ENCODE measurements at regions not wholly inside any gene's neighbourhood (a gene's known extent, or its start where the extent isn't known, plus 50 kb on each side); places are given as distances from the start of the nearest gene placed in this dataset.

GRCh38 chr19:29267701-29268100 is 54.8 kb upstream of the UQCRFS1 start:
- no peak for ATAC-seq
- Histone ChIP-seq H3K9me3 (no peaks in the 10 kb centered on the region), H3K27ac (no peak overlapping the region), H3K36me3 (no peaks in the 10 kb centered on the region), H3K27me3 (peaks cover 8% of the 10 kb centered on the region), H3K4me1 (no peaks in the 10 kb centered on the region), H3K4me3 (no peak overlapping the region)
- intact Hi-C loops (cut with DNase I): no loop called here
- no peak for DNase-seq
- TF ChIP-seq CTCF (IDR thresholded peaks at IDR 0.05): no peak

GRCh38 chr19:29268103-29268502 is 55.2 kb upstream of the UQCRFS1 start:
- H3K36me3 ChIP-seq: no peaks in the 10 kb centered on the region
- peak; percentile 52 for DNase-seq
- H3K4me1 ChIP-seq: no peaks in the 10 kb centered on the region
- H3K27me3 ChIP-seq: peaks cover 6% of the 10 kb centered on the region
- ATAC-seq: no peak
- no peak for TF ChIP-seq CTCF (IDR thresholded peaks at IDR 0.05)
- intact Hi-C loops (cut with DNase I): no loop called here
- no peak overlapping the region for H3K4me3 ChIP-seq
- no peaks in the 10 kb centered on the region for H3K9me3 ChIP-seq
- H3K27ac ChIP-seq: no peak overlapping the region

- Histone ChIP-seq H3K27me3 (peaks cover 6% of the 10 kb centered on the region), H3K27ac (no peak overlapping the region), H3K4me3 (no peak overlapping the region), H3K9me3 (no peaks in the 10 kb centered on the region), H3K36me3 (no peaks in the 10 kb centered on the region), H3K4me1 (no peaks in the 10 kb centered on the region)
- ATAC-seq: no peak
- no peak for TF ChIP-seq CTCF (IDR thresholded peaks at IDR 0.05)
- intact Hi-C loops (cut with DNase I): no loop called here
- DNase-seq: peak; percentile 43
These were observed 55.9 kb upstream of the UQCRFS1 start for GRCh38 chr19:29268721-29269393.

GRCh38 chr19:29269641-29270040 is 56.7 kb upstream of the UQCRFS1 start:
- Histone ChIP-seq H3K4me1 (no peaks in the 10 kb centered on the region), H3K9me3 (no peaks in the 10 kb centered on the region), H3K27me3 (peaks cover 6% of the 10 kb centered on the region), H3K27ac (no peak overlapping the region), H3K36me3 (no peaks in the 10 kb centered on the region), H3K4me3 (no peak overlapping the region)
- ATAC-seq: no peak
- TF ChIP-seq CTCF (IDR thresholded peaks at IDR 0.05): no peak
- intact Hi-C loops (cut with DNase I): no loop called here
- DNase-seq: peak; percentile 22

- no peaks in the 10 kb centered on the region for H3K4me1 ChIP-seq
- TF ChIP-seq CTCF (IDR thresholded peaks at IDR 0.05): no peak
- H3K27me3 ChIP-seq: peaks cover 6% of the 10 kb centered on the region
- intact Hi-C loops (cut with DNase I): no loop called here
- ATAC-seq (no peak), DNase-seq (peak; percentile 13)
- no peaks in the 10 kb centered on the region for H3K36me3 ChIP-seq
- no peak overlapping the region for H3K4me3 ChIP-seq
- H3K9me3 ChIP-seq: no peaks in the 10 kb centered on the region
- H3K27ac ChIP-seq: no peak overlapping the region
These were observed 58.4 kb upstream of the UQCRFS1 start for GRCh38 chr19:29271341-29271740.

- Histone ChIP-seq H3K36me3 (no peaks in the 10 kb centered on the region), H3K4me1 (no peaks in the 10 kb centered on the region), H3K4me3 (no peak overlapping the region), H3K9me3 (no peaks in the 10 kb centered on the region), H3K27me3 (peaks cover 6% of the 10 kb centered on the region), H3K27ac (no peak overlapping the region)
- no peak for TF ChIP-seq CTCF (IDR thresholded peaks at IDR 0.05)
- DNase-seq (peak; percentile 1), ATAC-seq (no peak)
- intact Hi-C loops (cut with DNase I): no loop called here
These were observed 59.0 kb upstream of the UQCRFS1 start for GRCh38 chr19:29271911-29272310.
